GM18519 (cell line): ENCODE measurements at regions not wholly inside any gene's neighbourhood (a gene's known extent, or its start where the extent isn't known, plus 50 kb on each side); places are given as distances from the start of the nearest gene placed in this dataset.

Source experiments
- ATAC-seq: cut with Tn5 transposase; IDR thresholded peaks from one replicate; pipeline ENCODE4 v1.9.1; 2021; ENCODE audit warnings: mild to moderate bottlenecking, moderate library complexity; ENCODE audit not compliant: unreplicated experiment, low FRiP score

DNA sequence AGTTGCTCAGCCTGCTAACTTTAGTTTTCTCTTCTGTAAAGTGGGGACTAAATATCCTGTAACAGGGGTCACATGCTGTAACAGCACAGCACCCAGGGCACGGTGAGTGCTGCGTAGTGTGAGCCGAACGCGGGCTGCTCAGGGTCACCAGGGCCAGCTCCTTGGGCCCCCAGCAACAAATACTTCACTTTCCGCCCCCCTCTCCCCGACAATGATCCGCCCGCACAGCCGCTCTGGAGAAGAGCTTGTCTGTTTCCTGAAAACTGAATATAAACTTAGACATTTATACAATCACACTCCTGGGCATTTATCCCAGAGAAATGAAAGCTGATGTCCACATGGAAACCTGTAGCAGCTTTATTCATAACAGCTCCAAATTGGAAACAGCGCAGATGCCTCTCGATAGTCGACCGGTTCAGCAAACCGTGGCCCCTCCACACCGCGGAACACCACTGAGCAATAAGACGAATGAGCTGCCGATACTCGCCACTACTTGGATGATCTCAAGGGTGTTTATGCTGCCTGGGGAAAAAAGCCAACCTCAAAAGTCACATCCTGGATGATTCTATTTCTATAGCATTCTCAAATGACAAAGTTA is 267.2 kb downstream of the PARN start:
- no peak for ATAC-seq

GRCh38 chr16:14360326-14361037 is 269.6 kb downstream of the PARN start:
- no peak for ATAC-seq

- ATAC-seq: no peak
Observed at GRCh38 chr16:14358697-14359305, 271.3 kb downstream of the PARN start.

DNA sequence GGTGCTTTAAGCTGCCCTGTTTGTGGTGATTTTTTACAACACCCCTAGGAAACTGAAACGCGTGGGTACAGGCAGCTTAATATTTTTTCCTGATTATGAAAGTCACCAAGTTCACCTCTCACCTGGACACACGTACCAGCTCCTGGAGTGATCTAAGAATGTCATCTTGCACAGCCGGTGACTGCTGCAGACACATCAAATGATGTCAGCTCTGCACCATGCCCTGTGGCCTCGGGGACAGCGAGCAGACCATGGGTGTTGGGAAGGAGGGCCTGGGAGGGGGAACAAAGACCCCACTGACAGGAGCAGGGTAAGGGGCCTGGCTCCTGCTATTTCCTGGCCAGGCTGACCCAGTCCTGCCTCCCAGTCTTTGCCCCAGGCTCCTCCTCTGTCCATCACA is 272.7 kb downstream of the PARN start:
- ATAC-seq: no peak

GRCh38 chr16:14356064-14356463 is 274.0 kb downstream of the PARN start:
- no peak for ATAC-seq

DNA sequence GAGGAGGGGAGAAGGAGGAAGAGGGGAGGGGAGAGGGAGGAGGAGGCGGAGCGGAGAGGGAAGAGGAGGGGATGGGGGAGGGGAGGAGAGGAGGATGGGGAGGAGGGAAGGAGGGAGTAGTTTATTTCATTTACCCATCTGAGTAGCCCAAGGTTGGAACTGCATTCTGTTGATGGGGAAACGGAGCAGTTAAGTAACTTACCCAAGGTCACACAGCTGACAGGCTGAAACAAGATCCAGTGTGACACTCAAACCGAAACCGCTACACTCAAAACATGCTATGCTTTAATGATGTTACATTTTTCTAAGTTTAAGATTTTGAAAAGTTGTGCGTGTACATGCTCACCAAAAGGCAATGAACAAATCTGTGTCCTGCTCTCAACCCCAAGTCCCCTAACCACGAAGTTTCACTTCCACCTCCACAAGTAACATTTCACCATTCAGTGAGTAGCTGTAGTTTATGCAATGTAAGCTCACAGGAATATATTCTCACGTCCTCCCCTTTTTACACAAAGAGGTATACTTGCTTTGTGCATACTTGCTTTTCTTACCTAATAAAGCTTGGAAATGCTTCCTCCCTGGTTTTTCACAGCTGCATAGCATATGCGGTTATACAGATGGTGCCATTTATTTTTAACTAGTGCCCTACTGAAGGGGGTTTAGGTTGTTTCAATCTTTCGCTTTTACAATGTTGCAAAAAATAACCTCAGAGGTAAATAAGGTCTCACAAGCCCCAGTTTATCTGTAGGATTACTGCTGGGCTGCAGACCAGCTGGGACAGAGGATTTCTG is 275.3 kb downstream of the PARN start:
- peak; percentile 91 for ATAC-seq

DNA sequence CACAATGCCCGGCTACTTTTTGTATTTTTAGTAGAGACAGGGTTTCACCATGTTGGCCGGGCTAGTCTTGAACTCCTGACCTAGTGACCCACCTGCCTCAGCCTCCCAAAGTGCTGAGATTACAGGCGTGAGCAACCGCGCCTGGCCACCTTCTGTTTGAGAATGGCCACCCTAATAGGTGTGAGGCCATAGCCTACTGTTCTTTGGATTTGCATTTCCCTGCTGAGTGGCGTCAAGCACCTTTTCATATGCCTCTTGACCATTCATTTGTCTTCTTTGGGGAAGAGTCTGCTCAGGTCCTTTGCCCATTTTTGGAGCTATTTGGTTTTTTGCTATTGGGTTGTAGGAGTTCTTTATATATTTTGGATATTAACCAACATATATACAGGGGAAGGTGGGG is 276.7 kb downstream of the PARN start:
- no peak for ATAC-seq

- no peak for ATAC-seq
Observed at GRCh38 chr16:14351647-14352046, 278.4 kb downstream of the PARN start.

GRCh38 chr16:14350626-14351025 is 279.4 kb downstream of the PARN start:
- no peak for ATAC-seq

GRCh38 chr16:14350081-14350480 is 279.0 kb downstream of the MRTFB start:
- no peak for ATAC-seq

DNA sequence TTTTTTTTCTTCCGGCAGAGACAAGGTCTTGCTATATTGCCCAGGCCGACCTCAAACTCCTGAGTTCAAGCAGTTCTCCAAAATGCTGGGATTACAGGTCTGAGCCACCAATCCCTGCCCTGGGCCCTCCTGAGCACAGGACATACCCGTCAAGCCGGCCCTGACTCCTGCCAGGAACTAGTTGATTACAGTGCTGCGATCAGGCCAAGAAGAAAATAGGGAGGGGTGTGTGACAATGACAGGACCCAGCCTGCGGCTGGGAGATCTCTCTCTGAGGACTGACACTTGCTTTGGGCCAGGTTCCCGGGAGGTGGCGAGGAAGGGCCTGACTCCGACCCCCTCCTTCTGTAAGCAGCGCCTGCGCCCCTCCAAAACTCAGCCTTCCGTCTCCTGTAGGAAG is 276.6 kb downstream of the MRTFB start:
- no peak for ATAC-seq

DNA sequence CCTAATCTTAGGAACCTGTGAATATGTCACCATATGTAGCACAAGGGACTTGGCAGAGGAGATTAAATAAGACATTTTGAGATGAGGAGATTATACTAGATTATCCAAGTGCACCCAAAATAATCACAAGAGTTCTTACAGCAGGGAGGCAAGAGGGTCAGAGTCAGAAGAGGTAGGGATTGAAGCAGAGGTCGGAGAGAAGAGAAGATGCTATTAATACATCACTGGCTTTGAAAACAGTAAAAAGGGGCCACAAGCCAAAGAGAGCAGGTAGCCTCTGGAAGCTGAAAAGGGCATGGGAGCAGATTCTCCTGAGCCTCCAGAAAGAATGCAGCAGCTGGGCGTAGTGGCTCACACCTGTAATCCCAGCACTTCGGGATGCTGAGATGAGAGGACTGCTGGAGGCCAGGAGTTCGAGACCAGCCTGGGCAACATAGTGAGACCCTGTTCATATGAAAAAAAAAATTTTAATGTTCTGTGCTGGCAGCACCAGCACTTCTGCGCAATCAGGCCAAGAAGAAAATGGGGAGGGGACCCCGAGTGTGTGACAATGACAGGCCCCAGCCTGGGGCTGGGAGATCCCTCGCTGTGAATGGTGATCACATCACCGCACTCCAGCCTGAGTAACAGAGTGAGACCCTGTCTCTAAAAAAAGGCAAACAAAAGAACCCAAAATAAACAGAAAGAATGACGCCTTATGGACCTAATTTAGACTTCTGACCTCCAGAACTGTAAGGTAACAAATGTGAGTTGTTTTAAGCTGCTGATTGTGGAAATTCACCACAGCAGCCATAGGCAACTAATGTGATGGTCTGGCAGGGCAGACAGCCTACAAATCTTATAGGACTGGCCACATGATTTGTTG is 275.4 kb downstream of the MRTFB start:
- ATAC-seq: no peak

GRCh38 chr16:14345512-14346115 is 274.5 kb downstream of the MRTFB start:
- no peak for ATAC-seq

DNA sequence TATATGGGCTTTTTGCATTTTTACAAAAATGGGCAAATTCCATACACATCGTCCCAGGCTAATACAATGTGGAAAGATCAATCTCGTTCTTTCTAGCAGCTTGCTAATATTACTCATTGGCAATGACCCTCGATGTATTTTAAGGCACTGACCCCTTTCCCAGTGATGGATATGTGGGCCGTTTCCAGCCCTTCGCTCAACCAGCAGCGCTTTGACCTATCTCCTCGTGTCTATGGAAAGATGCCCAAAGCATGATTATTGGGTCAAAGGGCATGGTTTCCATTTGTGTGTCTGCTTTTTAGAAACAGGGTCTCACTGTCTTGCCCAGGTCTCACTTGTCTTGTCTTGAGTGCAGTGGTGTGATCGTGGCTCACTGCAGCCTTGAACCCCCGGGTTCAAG is 273.8 kb downstream of the MRTFB start:
- ATAC-seq: no peak

GRCh38 chr16:14344292-14344691 is 273.2 kb downstream of the MRTFB start:
- ATAC-seq: no peak

DNA sequence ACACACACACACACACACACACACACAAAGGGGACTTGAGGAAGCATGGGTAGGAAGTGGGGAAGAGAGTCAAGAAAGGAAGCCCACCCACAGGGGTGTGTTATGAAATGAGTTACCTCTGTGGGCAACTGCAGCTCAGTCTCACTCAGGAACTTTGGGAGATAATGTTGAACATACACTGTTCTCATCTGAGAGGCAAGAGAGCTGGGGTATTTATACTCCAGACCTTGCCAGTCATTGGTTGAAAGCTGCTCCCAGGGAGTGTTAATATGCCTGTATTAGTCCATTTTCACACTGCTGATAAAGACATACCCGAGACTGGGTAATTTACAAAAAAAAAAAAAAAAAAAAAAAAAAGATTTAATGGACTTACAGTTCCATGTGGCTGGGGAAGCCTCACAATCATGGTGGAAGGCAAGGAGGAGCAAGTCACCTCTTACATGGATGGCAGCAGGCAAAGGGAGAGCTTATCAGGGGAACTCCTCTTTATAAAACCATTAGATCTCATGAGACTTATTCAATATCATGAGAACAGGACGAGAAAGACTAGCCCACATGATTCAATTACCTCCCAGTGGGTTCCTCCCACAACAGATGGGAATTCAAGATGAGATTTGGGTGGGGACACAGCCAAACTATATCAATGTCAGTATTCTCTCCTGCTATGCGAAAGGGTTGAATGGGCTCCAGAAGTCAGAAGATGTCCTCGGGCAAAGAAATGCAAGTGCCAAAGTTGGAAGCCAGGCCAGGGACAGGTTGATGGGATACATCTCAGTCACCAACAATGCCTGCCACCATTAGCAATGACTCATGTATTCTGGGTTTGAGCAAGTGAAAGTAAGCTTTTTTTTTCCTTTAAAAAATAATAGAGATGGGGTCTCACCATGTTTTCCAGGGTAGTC is 270.5 kb downstream of the MRTFB start:
- no peak for ATAC-seq

DNA sequence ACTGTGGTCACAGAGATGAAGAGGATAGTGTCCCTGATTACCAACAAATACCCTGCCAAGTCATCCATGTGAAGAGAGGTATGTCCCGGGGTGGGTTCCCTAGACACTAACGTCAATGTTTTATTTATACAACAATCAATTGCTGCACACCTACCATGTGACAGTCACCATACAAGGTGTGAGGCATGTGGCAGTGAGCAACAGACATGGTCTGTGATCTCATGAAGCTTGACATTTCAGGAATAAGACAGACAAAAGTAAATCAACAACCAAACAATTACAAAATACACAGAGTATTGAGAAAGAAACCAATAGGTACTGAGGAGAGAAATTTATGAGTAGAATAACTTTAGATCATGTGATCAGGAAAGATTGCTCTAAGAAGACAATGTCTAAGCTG is 268.6 kb downstream of the MRTFB start:
- no peak for ATAC-seq

GRCh38 chr16:14338969-14339368 is 267.9 kb downstream of the MRTFB start:
- no peak for ATAC-seq

- ATAC-seq: no peak
Observed at GRCh38 chr16:14338236-14338635, 267.1 kb downstream of the MRTFB start.
